ENCODE measurements at regions not wholly inside any gene's neighbourhood (a gene's known extent, or its start where the extent isn't known, plus 50 kb on each side); places are given as distances from the start of the nearest gene placed in this dataset.

DNA sequence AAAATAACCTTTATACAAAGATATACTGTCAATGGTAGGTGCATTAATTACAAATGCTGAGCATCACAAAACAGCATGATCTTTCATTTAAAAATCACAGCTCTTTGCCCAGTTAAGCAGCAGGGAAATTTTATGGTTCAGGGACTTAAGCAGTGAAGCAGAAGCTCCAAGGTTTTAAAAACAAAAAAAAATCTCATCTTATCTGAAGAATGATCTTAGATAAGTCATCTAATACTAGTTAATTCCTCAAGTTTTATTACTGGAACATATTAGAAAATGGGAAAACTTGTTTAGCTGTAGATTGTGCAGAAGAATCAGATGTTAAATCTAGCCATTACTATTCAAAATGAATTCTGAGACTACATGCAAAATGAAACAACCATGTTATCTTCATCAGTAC lies 289.9 kb downstream of the GASK1B start:
- TF ChIP-seq, protein P1, sequence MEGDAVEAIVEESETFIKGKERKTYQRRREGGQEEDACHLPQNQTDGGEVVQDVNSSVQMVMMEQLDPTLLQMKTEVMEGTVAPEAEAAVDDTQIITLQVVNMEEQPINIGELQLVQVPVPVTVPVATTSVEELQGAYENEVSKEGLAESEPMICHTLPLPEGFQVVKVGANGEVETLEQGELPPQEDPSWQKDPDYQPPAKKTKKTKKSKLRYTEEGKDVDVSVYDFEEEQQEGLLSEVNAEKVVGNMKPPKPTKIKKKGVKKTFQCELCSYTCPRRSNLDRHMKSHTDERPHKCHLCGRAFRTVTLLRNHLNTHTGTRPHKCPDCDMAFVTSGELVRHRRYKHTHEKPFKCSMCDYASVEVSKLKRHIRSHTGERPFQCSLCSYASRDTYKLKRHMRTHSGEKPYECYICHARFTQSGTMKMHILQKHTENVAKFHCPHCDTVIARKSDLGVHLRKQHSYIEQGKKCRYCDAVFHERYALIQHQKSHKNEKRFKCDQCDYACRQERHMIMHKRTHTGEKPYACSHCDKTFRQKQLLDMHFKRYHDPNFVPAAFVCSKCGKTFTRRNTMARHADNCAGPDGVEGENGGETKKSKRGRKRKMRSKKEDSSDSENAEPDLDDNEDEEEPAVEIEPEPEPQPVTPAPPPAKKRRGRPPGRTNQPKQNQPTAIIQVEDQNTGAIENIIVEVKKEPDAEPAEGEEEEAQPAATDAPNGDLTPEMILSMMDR (IDR thresholded peaks at IDR 0.05; ENCODE audit: insufficient read depth, low read length) = no peak
- TF ChIP-seq POLR2AphosphoS5 (IDR thresholded peaks at IDR 0.05; ENCODE audit: low read depth) (no peak), GABPA (IDR thresholded peaks at IDR 0.05; ENCODE audit: low read depth) (no peak), SPI1 (IDR thresholded peaks at IDR 0.05; ENCODE audit: borderline replicate concordance, low read depth) (no peak)

Data from HL-60 (cell line).